ENCODE measurements at regions not wholly inside any gene's neighbourhood (a gene's known extent, or its start where the extent isn't known, plus 50 kb on each side); places are given as distances from the start of the nearest gene placed in this dataset.

GRCh38 chr3:162125790-162126189 lies 629.2 kb downstream of the OTOL1 start:
- Histone ChIP-seq H3K4me1 (ENCODE audit: control insufficient read depth in 1 of 2, low read depth in 2 of 2) (no peaks in the 10 kb centered on the region), H3K27me3 (replicated peaks; ENCODE audit: insufficient read depth) (no peaks in the 10 kb centered on the region), H3K9me3 (no peaks in the 10 kb centered on the region), H3K4me3 (no peak overlapping the region), H3K27ac (no peak overlapping the region), H3K36me3 (no peaks in the 10 kb centered on the region)
- no peak for DNase-seq (ENCODE audit: low spot score)
- ATAC-seq (ENCODE audit: insufficient number of reproducible peaks, low FRiP score, low read depth), result no peak
- no peak for TF ChIP-seq CTCF (IDR thresholded peaks at IDR 0.05)

- no peak for ATAC-seq (ENCODE audit: insufficient number of reproducible peaks, low FRiP score, low read depth)
- Histone ChIP-seq H3K4me1 (ENCODE audit: control insufficient read depth in 1 of 2, low read depth in 2 of 2) (no peaks in the 10 kb centered on the region), H3K27me3 (replicated peaks; ENCODE audit: insufficient read depth) (no peaks in the 10 kb centered on the region), H3K27ac (no peak overlapping the region), H3K36me3 (no peaks in the 10 kb centered on the region), H3K9me3 (no peaks in the 10 kb centered on the region), H3K4me3 (no peak overlapping the region)
- TF ChIP-seq CTCF (IDR thresholded peaks at IDR 0.05), result no peak
- no peak for DNase-seq (ENCODE audit: low spot score)
Observed at GRCh38 chr3:162130582-162130981, 634.0 kb downstream of the OTOL1 start.

- H3K9me3 ChIP-seq, result no peaks in the 10 kb centered on the region
- H3K4me1 ChIP-seq (ENCODE audit: control insufficient read depth in 1 of 2, low read depth in 2 of 2), result no peaks in the 10 kb centered on the region
- no peak overlapping the region for H3K4me3 ChIP-seq
- no peak for TF ChIP-seq CTCF (IDR thresholded peaks at IDR 0.05)
- H3K27me3 ChIP-seq (replicated peaks; ENCODE audit: insufficient read depth), result no peaks in the 10 kb centered on the region
- no peaks in the 10 kb centered on the region for H3K36me3 ChIP-seq
- DNase-seq (ENCODE audit: low spot score) (no peak), ATAC-seq (ENCODE audit: insufficient number of reproducible peaks, low FRiP score, low read depth) (no peak)
- H3K27ac ChIP-seq, result no peak overlapping the region
Observed at GRCh38 chr3:162132981-162133380, 636.4 kb downstream of the OTOL1 start.

- Histone ChIP-seq H3K27me3 (replicated peaks; ENCODE audit: insufficient read depth) (no peaks in the 10 kb centered on the region), H3K4me3 (no peak overlapping the region), H3K9me3 (no peaks in the 10 kb centered on the region), H3K27ac (no peak overlapping the region), H3K4me1 (ENCODE audit: control insufficient read depth in 1 of 2, low read depth in 2 of 2) (peaks cover 0 to 6% of the 10 kb centered on the region in 2 donors), H3K36me3 (no peaks in the 10 kb centered on the region)
- ATAC-seq (ENCODE audit: insufficient number of reproducible peaks, low FRiP score, low read depth) (no peak), DNase-seq (ENCODE audit: low spot score) (no peak)
- no peak for TF ChIP-seq CTCF (IDR thresholded peaks at IDR 0.05)
Observed at GRCh38 chr3:162134571-162134970, 638.0 kb downstream of the OTOL1 start.

GRCh38 chr3:162136136-162136535 lies 639.5 kb downstream of the OTOL1 start:
- peaks cover 0 to 6% of the 10 kb centered on the region in 2 donors for H3K4me1 ChIP-seq (ENCODE audit: control insufficient read depth in 1 of 2, low read depth in 2 of 2)
- TF ChIP-seq CTCF (IDR thresholded peaks at IDR 0.05), result no peak
- no peak overlapping the region for H3K27ac ChIP-seq
- H3K9me3 ChIP-seq, result no peaks in the 10 kb centered on the region
- H3K4me3 ChIP-seq, result no peak overlapping the region
- ATAC-seq (ENCODE audit: insufficient number of reproducible peaks, low FRiP score, low read depth) (no peak), DNase-seq (ENCODE audit: low spot score) (no peak)
- no peaks in the 10 kb centered on the region for H3K36me3 ChIP-seq
- no peaks in the 10 kb centered on the region for H3K27me3 ChIP-seq (replicated peaks; ENCODE audit: insufficient read depth)

All from thoracic aorta (tissue), 2 donors.